ENCODE measurements at regions not wholly inside any gene's neighbourhood (a gene's known extent, or its start where the extent isn't known, plus 50 kb on each side); places are given as distances from the start of the nearest gene placed in this dataset.

DNA sequence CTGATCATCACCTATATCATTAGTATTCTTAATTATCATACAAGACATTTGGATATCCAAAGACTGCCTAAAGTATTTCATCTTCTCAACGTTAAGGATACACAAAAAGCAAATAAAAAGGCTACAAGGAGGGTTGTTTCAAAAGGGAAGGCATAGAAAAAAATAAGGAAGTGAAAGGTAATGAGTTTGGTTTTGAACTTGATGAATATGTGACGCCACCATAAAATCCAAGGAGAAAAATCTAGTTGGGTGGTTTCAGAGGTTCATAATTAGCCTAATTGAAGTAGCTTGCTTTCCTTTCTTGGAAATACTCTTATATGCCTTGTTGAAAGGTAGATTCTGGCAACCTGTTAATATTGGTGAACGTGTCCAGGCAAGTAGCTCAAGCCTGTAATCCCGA lies 96.1 kb upstream of the SGCD start:
- WGBS, 2 experiments (ENCODE audit: extremely low coverage in 2 of 2, insufficient read length in 1 of 2), result no CpG with 5 or more reads among the region's 4 CpGs
- CTCF ChIA-PET, result no interaction called here

More for the DNA sequence above, 96.1 kb upstream of the SGCD start:
- Histone ChIP-seq H2AK9ac (replicated peaks; ENCODE audit: low read depth, low read length, poor library complexity) (no peak overlapping the region), H3K14ac (replicated peaks; ENCODE audit: low read depth, low read length) (no peak overlapping the region), H3K27ac (ENCODE audit: insufficient read depth, low read length) (no peak overlapping the region), H3K18ac (ENCODE audit: low read depth, low read length) (no peak overlapping the region), H3K9me3 (ENCODE audit: control insufficient read depth, insufficient read depth, low read length) (no peaks in the 10 kb centered on the region), H4K5ac (ENCODE audit: low read depth, low read length) (no peak overlapping the region), H2BK120ac (ENCODE audit: low read depth, low read length) (no peak overlapping the region), H2AFZ (replicated peaks; ENCODE audit: low read length, poor library complexity) (no peak overlapping the region), H4K91ac (ENCODE audit: insufficient read depth, low read depth, low read length) (no peak overlapping the region), H4K8ac (ENCODE audit: low read depth in 2 of 2, low read length in 2 of 2) (no peak overlapping the region), H4K20me1 (ENCODE audit: insufficient read depth, low read length) (no peaks in the 10 kb centered on the region), H3K9me1 (ENCODE audit: insufficient read depth, low read length) (no peaks in the 10 kb centered on the region), H3K4me1 (ENCODE audit: control insufficient read depth, insufficient read depth, low read length) (no peaks in the 10 kb centered on the region), H2BK20ac (ENCODE audit: low read depth, low read length) (no peak overlapping the region), H3K56ac (ENCODE audit: extremely low read depth, insufficient read depth, low read length) (no peak overlapping the region), H3K4me2 (ENCODE audit: low read depth, low read length) (no peak overlapping the region), H2AK5ac (ENCODE audit: low read depth, low read length) (no peak overlapping the region), H3K79me1 (ENCODE audit: low read depth in 1 of 2, low read length in 2 of 2) (no peaks in the 10 kb centered on the region), H3K36me3 (ENCODE audit: control insufficient read depth, insufficient read depth, low read length) (no peaks in the 10 kb centered on the region), H3K27me3 (ENCODE audit: control insufficient read depth, insufficient read depth, low read length) (no peaks in the 10 kb centered on the region), H3K9ac (ENCODE audit: low read depth, low read length) (no peak overlapping the region), H3K4me3 (ENCODE audit: insufficient read depth, low read depth, low read length) (no peak overlapping the region), H3K4ac (ENCODE audit: low read depth, low read length) (no peak overlapping the region), H2BK5ac (ENCODE audit: low read depth, low read length, poor library complexity, severe bottlenecking) (no peak overlapping the region), H2BK15ac (ENCODE audit: low read depth, low read length) (no peak overlapping the region), H3K23ac (ENCODE audit: low read depth, low read length) (no peak overlapping the region)
- dilution Hi-C loops (cut with HindIII; ENCODE audit: low sequenced_read_pairs, unreplicated experiment) (no loop called here), intact Hi-C loops (cut with micrococcal nuclease) (no loop called here), in situ Hi-C loops (cut with MboI; ENCODE audit: low sequenced_read_pairs) (no loop called here)
- POLR2A ChIA-PET (ENCODE audit: unreplicated experiment), result no interaction called here
- BruUV-seq (replicated peaks), result no TSS peak
- TF ChIP-seq, protein P1, sequence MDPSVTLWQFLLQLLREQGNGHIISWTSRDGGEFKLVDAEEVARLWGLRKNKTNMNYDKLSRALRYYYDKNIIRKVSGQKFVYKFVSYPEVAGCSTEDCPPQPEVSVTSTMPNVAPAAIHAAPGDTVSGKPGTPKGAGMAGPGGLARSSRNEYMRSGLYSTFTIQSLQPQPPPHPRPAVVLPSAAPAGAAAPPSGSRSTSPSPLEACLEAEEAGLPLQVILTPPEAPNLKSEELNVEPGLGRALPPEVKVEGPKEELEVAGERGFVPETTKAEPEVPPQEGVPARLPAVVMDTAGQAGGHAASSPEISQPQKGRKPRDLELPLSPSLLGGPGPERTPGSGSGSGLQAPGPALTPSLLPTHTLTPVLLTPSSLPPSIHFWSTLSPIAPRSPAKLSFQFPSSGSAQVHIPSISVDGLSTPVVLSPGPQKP (IDR thresholded peaks at IDR 0.05; ENCODE audit: borderline replicate concordance, low read depth, low read length), result no peak
- TF ChIP-seq BHLHE40 (IDR thresholded peaks at IDR 0.05; ENCODE audit: low read depth, low read length) (no peak), SMC3 (IDR thresholded peaks at IDR 0.05; ENCODE audit: low read depth, low read length) (no peak), RFX5 (IDR thresholded peaks at IDR 0.05; ENCODE audit: low read depth, low read length) (no peak)
- DNase-seq, result no peak
- no peak for ATAC-seq (ENCODE audit: low read depth)
